PFSK-1 (cell line): ENCODE measurements at regions not wholly inside any gene's neighbourhood (a gene's known extent, or its start where the extent isn't known, plus 50 kb on each side); places are given as distances from the start of the nearest gene placed in this dataset.

ENCODE experiments used
- FOXP2 ChIP-seq: optimal IDR thresholded peaks from 2 replicates; pipeline ENCODE3; 2011; ENCODE audit warnings: borderline replicate concordance, control low read depth, inconsistent platforms; ENCODE audit not compliant: insufficient read depth; ENCODE audit errors: extremely low read length, extremely low read depth
- POLR2AphosphoS5 ChIP-seq: IDR thresholded peaks from 2 replicates; pipeline ENCODE4 v1.6.1; 2012; ENCODE audit warnings: low read depth, mild to moderate bottlenecking, control low read depth, low read length, moderate library complexity
- REST ChIP-seq, 2 experiments: IDR thresholded peaks; 2 replicates each; pipeline versions ENCODE4 v1.6.1 to v1.8.0; 2011 to 2012; ENCODE audit warnings: low read depth in 2 of 2, low read length in 2 of 2, control low read depth in 1 of 2, inconsistent platforms in 1 of 2, mild to moderate bottlenecking in 1 of 2, moderate library complexity in 1 of 2; ENCODE audit not compliant: insufficient read depth in 1 of 2
- SIN3A ChIP-seq: IDR thresholded peaks from 2 replicates; pipeline ENCODE4 v1.6.1; 2012; ENCODE audit warnings: mild to moderate bottlenecking, low read length, moderate library complexity, borderline replicate concordance; ENCODE audit not compliant: insufficient read depth
- TAF1 ChIP-seq: IDR thresholded peaks from 2 replicates; pipeline ENCODE4 v1.6.1; 2012; ENCODE audit warnings: low read length, control low read depth, borderline replicate concordance; ENCODE audit not compliant: insufficient read depth

DNA sequence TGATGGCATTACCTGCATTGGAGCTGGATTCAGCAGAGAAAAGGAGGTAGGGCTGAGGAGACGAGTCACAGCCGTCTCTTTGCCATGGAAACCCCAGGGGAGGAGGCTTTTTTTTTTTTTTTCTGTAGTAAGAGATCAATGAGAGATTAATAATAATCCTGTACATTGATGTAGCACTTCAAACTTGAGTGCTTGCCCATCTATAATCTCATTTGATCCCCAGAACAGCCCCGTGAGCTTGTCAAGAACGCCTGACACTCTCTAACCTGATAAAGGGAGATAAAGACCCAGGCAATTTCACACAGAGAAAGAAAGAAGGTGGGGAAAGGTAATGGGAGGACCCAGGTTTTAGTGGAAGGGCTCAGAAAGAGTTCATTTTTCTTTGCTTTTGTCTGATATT lies 195.2 kb upstream of the FOXK1 start:
- no peak for TF ChIP-seq FOXP2
- no peak for TF ChIP-seq POLR2AphosphoS5

DNA sequence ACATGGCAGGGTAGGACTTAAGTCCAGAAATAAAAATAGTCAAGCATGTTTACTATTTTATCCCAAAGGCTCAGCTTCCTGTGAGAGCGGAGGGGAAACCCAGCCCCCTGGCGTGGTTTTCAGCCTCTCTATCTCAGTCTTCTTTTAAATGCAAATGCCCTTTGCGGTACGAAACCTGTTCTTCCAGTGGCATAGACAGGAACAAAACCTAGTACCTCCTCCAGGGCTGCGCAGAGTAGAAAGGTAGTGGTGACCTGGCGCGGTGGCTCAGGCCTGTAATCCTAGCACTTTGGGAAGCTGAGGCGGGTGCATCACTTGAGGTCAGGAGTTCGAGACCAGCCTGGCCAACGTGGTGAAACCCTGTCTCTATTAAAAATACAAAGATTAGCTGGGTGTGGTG lies 181.3 kb upstream of the FOXK1 start:
- no peak for TF ChIP-seq FOXP2
- no peak for TF ChIP-seq SIN3A
- no peak for TF ChIP-seq REST (IDR thresholded peaks at IDR 0.05; ENCODE audit: insufficient read depth in 1 of 2, low read depth in 2 of 2, low read length in 2 of 2)
- no peak for TF ChIP-seq TAF1
- no peak for TF ChIP-seq POLR2AphosphoS5

DNA sequence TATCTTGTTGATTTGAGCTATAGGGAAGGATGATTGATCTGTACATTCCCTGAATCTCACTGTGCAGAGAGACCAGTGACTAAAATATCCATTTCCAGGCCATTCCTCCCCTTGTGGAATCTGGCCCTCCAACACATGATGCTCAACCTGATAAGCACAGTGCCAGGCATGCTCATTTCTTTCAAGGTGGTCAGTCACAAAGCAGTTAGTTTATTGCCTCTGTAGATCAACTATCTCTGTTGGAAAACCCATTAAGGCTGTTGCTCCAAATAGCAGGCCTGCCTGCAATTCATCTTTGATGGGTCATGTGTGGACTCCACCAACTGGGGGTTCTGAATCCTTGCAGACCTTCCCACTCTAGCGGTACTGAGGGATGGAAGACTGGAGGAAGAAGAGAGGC lies 168.6 kb upstream of the FOXK1 start:
- TF ChIP-seq FOXP2 (no peak), REST (IDR thresholded peaks at IDR 0.05; ENCODE audit: insufficient read depth in 1 of 2, low read depth in 2 of 2, low read length in 2 of 2) (no peak), SIN3A (no peak), TAF1 (no peak), POLR2AphosphoS5 (no peak)

DNA sequence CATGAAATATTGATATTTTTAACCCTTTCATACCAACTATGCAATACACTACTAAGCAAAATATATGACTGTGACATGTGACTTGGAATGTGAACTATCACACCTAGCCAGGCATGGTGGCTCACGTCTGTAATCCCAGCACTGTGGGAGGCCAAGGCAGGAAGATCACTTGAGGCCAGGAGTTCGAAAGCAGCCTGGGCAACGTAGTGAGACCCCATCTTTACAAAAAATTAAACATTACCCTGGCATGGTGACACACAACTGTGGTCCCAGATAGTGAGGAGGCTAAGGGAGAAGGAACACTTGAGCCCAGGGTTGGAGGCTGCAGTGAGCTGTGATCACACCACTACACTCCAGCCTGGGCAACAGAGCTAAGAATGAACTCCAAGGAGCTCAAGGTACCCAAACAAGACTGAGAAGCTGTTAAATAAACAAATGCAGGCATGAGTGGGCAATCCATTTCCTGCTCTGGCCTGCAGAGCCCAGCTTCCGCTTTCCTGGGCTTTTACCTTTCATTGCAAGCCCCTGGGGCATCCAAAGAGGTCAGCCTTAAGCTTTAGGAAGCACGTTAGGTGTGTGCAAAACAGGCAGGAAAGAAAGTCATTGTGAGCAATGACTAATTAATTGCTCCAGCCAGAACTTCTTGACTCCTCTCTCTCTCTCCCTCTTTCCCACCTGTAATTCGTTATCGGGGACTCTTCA lies 162.1 kb upstream of the FOXK1 start:
- TF ChIP-seq REST (IDR thresholded peaks at IDR 0.05; ENCODE audit: insufficient read depth in 1 of 2, low read depth in 2 of 2, low read length in 2 of 2), result no peak
- no peak for TF ChIP-seq SIN3A
- no peak for TF ChIP-seq TAF1
- TF ChIP-seq POLR2AphosphoS5, result no peak
- TF ChIP-seq FOXP2, result no peak

- TF ChIP-seq POLR2AphosphoS5 (no peak), SIN3A (no peak), FOXP2 (no peak), REST (IDR thresholded peaks at IDR 0.05; ENCODE audit: insufficient read depth in 1 of 2, low read depth in 2 of 2, low read length in 2 of 2) (no peak), TAF1 (no peak)
These were observed 158.9 kb upstream of the FOXK1 start for GRCh38 chr7:4523219-4523618.
